Pancreas (tissue), 10 donors: ENCODE measurements at regions not wholly inside any gene's neighbourhood (a gene's known extent, or its start where the extent isn't known, plus 50 kb on each side); places are given as distances from the start of the nearest gene placed in this dataset.

ENCODE experiments used
- ATAC-seq, 4 donors: fragments of 200-7000 bp; cut with Tn5 transposase; one replicate each; pipeline versions ENCODE4 v1.8.0 to v1.9.1; 2020; ENCODE audit warnings: mild to moderate bottlenecking in 4 of 4, moderate library complexity in 4 of 4
- DNase-seq, 6 donors: peaks; one replicate each; pipeline ENCODE4 v3.0.0-alpha.2; 2020
- FAIRE-seq: peaks from 2 replicates; lab custom pipeline; 2012; peaks lifted over from hg19 to GRCh38; lab: Jason Lieb, UNC
- H3K27ac ChIP-seq, 4 donors: fragments of 200-600 bp; sonication (generic); 1 replicate in 3 of 4; 2 replicates in 1 of 4; pipeline versions ENCODE4 v1.5.0 to v1.8.0; 2020
- H3K27me3 ChIP-seq, 4 donors: fragments of 200-600 bp; one replicate each; pipeline ENCODE4 v1.8.0; 2021
- H3K36me3 ChIP-seq, 3 donors: fragments of 200-600 bp; sonication (generic) in 1 of 3; one replicate each; pipeline versions ENCODE4 v1.5.0 to v1.8.0; 2020 to 2021
- H3K4me1 ChIP-seq, 3 donors: fragments of 200-600 bp; one replicate each; pipeline ENCODE4 v1.8.0; 2021
- H3K4me3 ChIP-seq, 4 donors: fragments of 200-600 bp; sonication (generic) in 2 of 4; one replicate each; pipeline versions ENCODE4 v1.5.0 to v1.8.0; 2020 to 2021
- H3K9me3 ChIP-seq, 4 donors: fragments of 200-600 bp; one replicate each; pipeline ENCODE4 v1.8.0; 2021
- CTCF ChIP-seq, 4 donors: fragments of 200-600 bp; sonication (generic) in 3 of 4; IDR thresholded peaks; one replicate each; pipeline versions ENCODE4 v1.5.0 to v1.8.0; 2021; ENCODE audit warnings: antibody characterized with exemption in 4 of 4
- WGBS, 2 donors: extraction: QIAGEN DNeasy Blood & Tissue Kit; methylation state at CpG; one replicate each; pipeline ENCODE4 v1.1.7; 2013; 5-methylcytosine and 5-hydroxymethylcytosine counted together
- intact Hi-C, 3 donors: fragments of 100-400 bp; cut with DNase I; formaldehyde crosslinking; loops; one replicate each; pipeline versions ENCODE4 v1.11.1 to v1.14.2; 2022
- donor health status: healthy with polysubstance abuse.
- donor health status: DM: no; HTN: no; CAD: no; lungs with moderate emphysema.
- donor health status: DM: no; HTN: no; CAD: no.
- donor health status: control.
- donor health status: control.
- donor health status: Bipolar disorder and iron deficiency.
- donor health status: DM: yes; HTN: yes; CAD: no.
- donor health status: DM: no; HTN: no; CAD: no.
- donor health status: DM: no; HTN: no; CAD: no.
- donor health status: DM: yes; HTN: yes; CAD: no.

GRCh38 chr11:129655247-129655832, 160.3 kb upstream of the TMEM45B start:
- TF ChIP-seq CTCF (IDR thresholded peaks at IDR 0.05): no peak
- Histone ChIP-seq H3K4me3 (no peak overlapping the region), H3K27ac (no peak overlapping the region), H3K9me3 (no peaks in the 10 kb centered on the region), H3K27me3 (no peaks in the 10 kb centered on the region), H3K36me3 (no peaks in the 10 kb centered on the region), H3K4me1 (no peaks in the 10 kb centered on the region)
- WGBS, 2 donors: 35 to 37% methylated on average over 1 of the region's 1 CpG
- intact Hi-C loops: no loop called here
- DNase-seq (no peak), ATAC-seq (no peak), FAIRE-seq (no peak)

GRCh38 chr11:129657866-129658525, 157.7 kb upstream of the TMEM45B start:
- Histone ChIP-seq H3K27ac (no peak overlapping the region), H3K4me3 (no peak overlapping the region), H3K36me3 (no peaks in the 10 kb centered on the region), H3K4me1 (no peaks in the 10 kb centered on the region), H3K27me3 (no peaks in the 10 kb centered on the region), H3K9me3 (no peaks in the 10 kb centered on the region)
- no peak for ATAC-seq
- 52 to 59% methylated on average over 9 of the region's 9 CpGs for WGBS, 2 donors
- no peak for TF ChIP-seq CTCF (IDR thresholded peaks at IDR 0.05)
- DNase-seq: no peak
- intact Hi-C loops: no loop called here
- no peak for FAIRE-seq

GRCh38 chr11:129658526-129658867, 157.2 kb upstream of the TMEM45B start:
- TF ChIP-seq CTCF (IDR thresholded peaks at IDR 0.05): no peak
- H3K27ac ChIP-seq: no peak overlapping the region
- no peaks in the 10 kb centered on the region for H3K36me3 ChIP-seq
- no peaks in the 10 kb centered on the region for H3K27me3 ChIP-seq
- ATAC-seq (no peak), DNase-seq (no peak), FAIRE-seq (no peak)
- H3K4me3 ChIP-seq: no peak overlapping the region
- 60 to 66% methylated on average over 7 of the region's 7 CpGs for WGBS, 2 donors
- H3K9me3 ChIP-seq: no peaks in the 10 kb centered on the region
- intact Hi-C loops: no loop called here
- H3K4me1 ChIP-seq: no peaks in the 10 kb centered on the region

- ATAC-seq (no peak), FAIRE-seq (no peak), DNase-seq (no peak)
- Histone ChIP-seq H3K4me1 (no peaks in the 10 kb centered on the region), H3K36me3 (no peaks in the 10 kb centered on the region), H3K4me3 (no peak overlapping the region), H3K27ac (no peak overlapping the region), H3K9me3 (no peaks in the 10 kb centered on the region), H3K27me3 (no peaks in the 10 kb centered on the region)
- no peak for TF ChIP-seq CTCF (IDR thresholded peaks at IDR 0.05)
- intact Hi-C loops: no loop called here
- 57 to 79% methylated on average over 3 of the region's 3 CpGs for WGBS, 2 donors
These were observed 134.7 kb upstream of the TMEM45B start for GRCh38 chr11:129680907-129681306.

- intact Hi-C loops: no loop called here
- ATAC-seq: no peak
- Histone ChIP-seq H3K36me3 (no peaks in the 10 kb centered on the region), H3K27me3 (no peaks in the 10 kb centered on the region), H3K9me3 (no peaks in the 10 kb centered on the region), H3K27ac (no peak overlapping the region), H3K4me1 (no peaks in the 10 kb centered on the region), H3K4me3 (no peak overlapping the region)
- no peak for FAIRE-seq
- DNase-seq: no peak
- WGBS, 2 donors: 64 to 81% methylated on average over 12 of the region's 12 CpGs
- no peak for TF ChIP-seq CTCF (IDR thresholded peaks at IDR 0.05)
These were observed 134.1 kb upstream of the TMEM45B start for GRCh38 chr11:129681344-129682114.
